B cell (primary cell): ENCODE measurements at regions not wholly inside any gene's neighbourhood (a gene's known extent, or its start where the extent isn't known, plus 50 kb on each side); places are given as distances from the start of the nearest gene placed in this dataset.
"Not testable (repeated sequence)": the region's sequence is repeated elsewhere in the genome, so short reads cannot be mapped to it uniquely, and the experiment has no call there.

Source experiments
- ATAC-seq: fragments of 200-7000 bp; cut with Tn5 transposase; one replicate; pipeline ENCODE4 v1.10.0; 2021; ENCODE audit warnings: low read depth, mild to moderate bottlenecking, moderate number of reproducible peaks, moderate library complexity
- CTCF ChIA-PET: fragments of 350-600 bp; sonication (Branson Sonifier 250); formaldehyde crosslinking; loops from one replicate; lab custom pipeline; 2021; ENCODE audit warnings: antibody characterized with exemption, inconsistent platforms; lab: Charles Lee
- POLR2A ChIA-PET: fragments of 350-600 bp; sonication (Branson Sonifier 250); formaldehyde crosslinking; loops from one replicate; lab custom pipeline; 2021; ENCODE audit warnings: antibody characterized with exemption; lab: Charles Lee
- DNase-seq: peaks from one replicate; pipeline ENCODE4 v3.0.0; 2013
- H2AFZ ChIP-seq: 2 replicates; pipeline ENCODE4 v1.6.1; 2012; ENCODE audit warnings: mild to moderate bottlenecking, low read depth, low read length; ENCODE audit not compliant: insufficient read depth, poor library complexity, severe bottlenecking
- H3K27ac ChIP-seq, 2 donors: 1 replicate in 1 of 2; 2 replicates in 1 of 2; pipeline ENCODE4 v1.5.1; 2012 to 2013; ENCODE audit warnings: low read length in 2 of 2, mild to moderate bottlenecking in 2 of 2, moderate library complexity in 1 of 2
- H3K27me3 ChIP-seq, 4 experiments: fragments of 200-600 bp in 1 of 4; sonication (generic) in 1 of 4; replicated peaks in 1 of 4; 1 replicate in 2 of 4; 2 replicates in 2 of 4; pipeline versions ENCODE4 v1.6.1 to v1.7.0; 2013 to 2016; ENCODE audit warnings: low read length in 3 of 4, mild to moderate bottlenecking in 2 of 4, mixed read lengths in 1 of 4, moderate library complexity in 1 of 4; ENCODE audit not compliant: insufficient read depth in 4 of 4, control insufficient read depth in 3 of 4; ENCODE audit errors: control extremely low read depth in 1 of 4
- H3K36me3 ChIP-seq, 2 experiments: replicated peaks in 1 of 2; 1 replicate in 1 of 2; 2 replicates in 1 of 2; pipeline versions ENCODE4 v1.6.1 to v1.7.1; 2013; ENCODE audit warnings: low read length in 1 of 2; ENCODE audit not compliant: insufficient read depth in 2 of 2, control insufficient read depth in 1 of 2; ENCODE audit errors: control extremely low read depth in 1 of 2, extremely low read depth in 1 of 2
- H3K4me1 ChIP-seq, 2 donors: fragments of 200-600 bp in 1 of 2; sonication (generic) in 1 of 2; 1 replicate in 1 of 2; 2 replicates in 1 of 2; pipeline versions ENCODE4 v1.5.1 to v1.6.1; 2013 to 2017; ENCODE audit warnings: low read length in 2 of 2; ENCODE audit not compliant: control insufficient read depth in 2 of 2, insufficient read depth in 2 of 2
- H3K4me2 ChIP-seq: replicated peaks from 2 replicates; pipeline ENCODE3; 2012; ENCODE audit warnings: mild to moderate bottlenecking, low read depth, low read length; ENCODE audit not compliant: poor library complexity, severe bottlenecking
- H3K4me3 ChIP-seq, 5 experiments: fragments of 200-600 bp in 1 of 5; sonication (generic) in 1 of 5; 1 replicate in 3 of 5; 2 replicates in 2 of 5; pipeline versions ENCODE4 v1.5.1 to v1.7.0; 2011 to 2016; ENCODE audit warnings: low read length in 4 of 5, mild to moderate bottlenecking in 4 of 5, low read depth in 2 of 5, control low read depth in 1 of 5, moderate library complexity in 1 of 5; ENCODE audit not compliant: insufficient read depth in 1 of 5; ENCODE audit errors: control extremely low read depth in 1 of 5, extremely low read depth in 1 of 5
- H3K79me2 ChIP-seq: fragments of 200-600 bp; sonication (generic); one replicate; pipeline ENCODE4 v1.6.0; 2016; ENCODE audit warnings: low read length; ENCODE audit not compliant: control insufficient read depth, insufficient read depth
- H3K9ac ChIP-seq: fragments of 200-600 bp; sonication (generic); 2 replicates; pipeline ENCODE4 v1.6.1; 2017; ENCODE audit warnings: mild to moderate bottlenecking, low read length, moderate library complexity
- H3K9me3 ChIP-seq, 3 donors: one replicate each; pipeline versions ENCODE4 v1.6.1 to v1.7.1; 2013; ENCODE audit warnings: low read length in 2 of 3; ENCODE audit not compliant: control insufficient read depth in 2 of 3, insufficient read depth in 1 of 3; ENCODE audit errors: control extremely low read depth in 1 of 3
- H4K20me1 ChIP-seq: 2 replicates; pipeline ENCODE4 v1.6.0; 2012; ENCODE audit warnings: mild to moderate bottlenecking, low read length; ENCODE audit not compliant: insufficient read depth, control insufficient read depth, poor library complexity, severe bottlenecking
- H3K27ac Mint-ChIP-seq: one replicate; pipeline ENCODE4 v1.8.0; 2021; ENCODE audit warnings: mixed read lengths
- H3K27me3 Mint-ChIP-seq: one replicate; pipeline ENCODE4 v1.8.0; 2021; ENCODE audit warnings: mixed read lengths
- H3K4me1 Mint-ChIP-seq: one replicate; pipeline ENCODE4 v1.8.0; 2021; ENCODE audit warnings: mixed read lengths
- H3K4me3 Mint-ChIP-seq: one replicate; pipeline ENCODE4 v1.8.0; 2021; ENCODE audit warnings: mixed read lengths
- H3K9me3 Mint-ChIP-seq: one replicate; pipeline ENCODE4 v1.8.0; 2022; ENCODE audit warnings: mixed read lengths; ENCODE audit not compliant: insufficient read depth
- CTCF ChIP-seq: fragments of 200-600 bp; IDR thresholded peaks from one replicate; pipeline ENCODE4 v1.8.0; 2022; ENCODE audit warnings: antibody characterized with exemption, mild to moderate bottlenecking
- EZH2 ChIP-seq: IDR thresholded peaks from 2 replicates; pipeline ENCODE4 v1.6.1; 2012; ENCODE audit warnings: borderline replicate concordance, low read depth, mild to moderate bottlenecking, moderate library complexity, low read length; ENCODE audit not compliant: insufficient read depth, poor library complexity, severe bottlenecking
- WGBS: methylation state at CpG from one replicate; pipeline ENCODE4 v1.1.5; 2013; ENCODE audit warnings: missing lambda C conversion rate; ENCODE audit not compliant: insufficient coverage; 5-methylcytosine and 5-hydroxymethylcytosine counted together
- intact Hi-C: fragments of 100-400 bp; cut with micrococcal nuclease; formaldehyde crosslinking; loops from one replicate; pipeline ENCODE4 v1.10.0; 2022

- POLR2A ChIA-PET: no interaction called here
- peaks cover 3% of the 10 kb centered on the region for H3K27me3 Mint-ChIP-seq
- no peak for ATAC-seq
- Histone ChIP-seq H3K27me3 (no peaks in the 10 kb centered on the region), H3K36me3 (no peaks in the 10 kb centered on the region), H2AFZ (no peak overlapping the region), H3K27ac (no peak overlapping the region), H3K79me2 (no peaks in the 10 kb centered on the region), H3K4me1 (no peaks in the 10 kb centered on the region), H3K9me3 (no peaks in the 10 kb centered on the region), H3K4me3 (no peak overlapping the region), H3K9ac (no peak overlapping the region), H3K4me2 (no peak overlapping the region), H4K20me1 (no peaks in the 10 kb centered on the region)
- CTCF ChIA-PET: no interaction called here
- no peak overlapping the region for H3K27ac Mint-ChIP-seq
- no peak for TF ChIP-seq CTCF
- WGBS: 93% methylated on average over 2 of the region's 2 CpGs
- H3K9me3 Mint-ChIP-seq: peaks cover 7% of the 10 kb centered on the region
- H3K4me3 Mint-ChIP-seq: no peak overlapping the region
- intact Hi-C loops: no loop called here
- DNase-seq: no peak
- no peaks in the 10 kb centered on the region for H3K4me1 Mint-ChIP-seq
These were observed 240.1 kb upstream of the NFIA start for GRCh38 chr1:60842304-60842703.

GRCh38 chr1:60841116-60842046 is 241.0 kb upstream of the NFIA start:
- no peaks in the 10 kb centered on the region for H3K36me3 ChIP-seq
- H3K4me1 ChIP-seq: no peaks in the 10 kb centered on the region
- H2AFZ ChIP-seq: no peak overlapping the region
- 95% methylated on average over 2 of the region's 5 CpGs for WGBS
- ChIA-PET POLR2A (no interaction called here), CTCF (no interaction called here)
- Mint-ChIP-seq H3K9me3 (peaks cover 7% of the 10 kb centered on the region), H3K4me3 (no peak overlapping the region), H3K27ac (no peak overlapping the region), H3K4me1 (no peaks in the 10 kb centered on the region), H3K27me3 (peaks cover 3% of the 10 kb centered on the region)
- no peaks in the 10 kb centered on the region for H3K9me3 ChIP-seq
- no peak for DNase-seq
- no peaks in the 10 kb centered on the region for H3K79me2 ChIP-seq
- TF ChIP-seq CTCF (no peak), EZH2 (no peak)
- intact Hi-C loops: no loop called here
- H3K27ac ChIP-seq: no peak overlapping the region
- H3K9ac ChIP-seq: no peak overlapping the region
- H4K20me1 ChIP-seq: no peaks in the 10 kb centered on the region
- H3K27me3 ChIP-seq: no peaks in the 10 kb centered on the region
- no peak overlapping the region for H3K4me2 ChIP-seq
- H3K4me3 ChIP-seq: no peak overlapping the region
- ATAC-seq: no peak

DNA sequence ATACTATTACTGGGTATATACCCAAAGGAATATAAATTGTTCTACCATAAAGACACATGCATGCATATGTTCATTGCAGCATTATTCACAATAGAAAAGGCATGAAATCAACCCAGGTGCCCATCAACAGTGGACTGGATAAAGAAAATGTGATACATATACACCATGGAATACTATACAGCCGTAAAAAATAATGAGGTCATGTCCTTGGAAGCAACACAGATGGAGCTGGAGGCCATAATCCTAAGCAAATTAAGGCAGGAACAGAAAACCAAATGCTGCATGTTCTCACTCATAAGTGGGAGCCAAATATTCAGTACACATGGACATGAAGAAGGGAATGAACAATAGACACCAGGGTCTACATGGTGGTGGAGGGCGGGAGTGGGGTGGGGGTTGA is 241.9 kb upstream of the NFIA start:
- H3K36me3 ChIP-seq, H3K27ac Mint-ChIP-seq, H3K27me3 ChIP-seq, H3K4me2 ChIP-seq, H3K27me3 Mint-ChIP-seq, ATAC-seq, intact Hi-C loops, H3K9me3 ChIP-seq, H3K79me2 ChIP-seq, H4K20me1 ChIP-seq, H3K4me1 ChIP-seq, H3K9ac ChIP-seq, H3K9me3 Mint-ChIP-seq, DNase-seq, H2AFZ ChIP-seq, POLR2A ChIA-PET, CTCF ChIA-PET, H3K4me1 Mint-ChIP-seq, H3K4me3 Mint-ChIP-seq, H3K4me3 ChIP-seq, H3K27ac ChIP-seq: not testable (repeated sequence)
- WGBS: no CpG with 5 or more reads among the region's 2 CpGs
